Muscle layer of duodenum (tissue), 2 donors: ENCODE measurements at regions not wholly inside any gene's neighbourhood (a gene's known extent, or its start where the extent isn't known, plus 50 kb on each side); places are given as distances from the start of the nearest gene placed in this dataset.
A peak's percentile ranks its signal among the peaks of the same experiment; 100 is the strongest.

Experiments
- H3K27ac ChIP-seq: one replicate; pipeline ENCODE4 v1.7.0; 2013; ENCODE audit warnings: mild to moderate bottlenecking, low read length
- H3K27me3 ChIP-seq: one replicate; pipeline ENCODE4 v1.7.0; 2013; ENCODE audit warnings: low read depth, mild to moderate bottlenecking, control low read depth, low read length
- H3K36me3 ChIP-seq, 2 donors: one replicate each; pipeline ENCODE4 v1.7.0; 2013; ENCODE audit warnings: low read length in 2 of 2, control low read depth in 1 of 2, mild to moderate bottlenecking in 1 of 2; ENCODE audit not compliant: insufficient read depth in 2 of 2, control insufficient read depth in 1 of 2
- H3K4me1 ChIP-seq, 2 donors: one replicate each; pipeline ENCODE4 v1.7.0; 2013; ENCODE audit warnings: low read length in 2 of 2, mild to moderate bottlenecking in 2 of 2, control low read depth in 1 of 2, moderate library complexity in 1 of 2; ENCODE audit not compliant: insufficient read depth in 2 of 2, control insufficient read depth in 1 of 2
- H3K4me3 ChIP-seq, 2 donors: one replicate each; pipeline ENCODE4 v1.7.0; 2013; ENCODE audit warnings: low read length in 2 of 2, low read depth in 1 of 2, mild to moderate bottlenecking in 1 of 2
- H3K9me3 ChIP-seq, 2 donors: one replicate each; pipeline ENCODE4 v1.7.0; 2013; ENCODE audit warnings: low read length in 2 of 2, control low read depth in 1 of 2, mild to moderate bottlenecking in 1 of 2; ENCODE audit not compliant: control insufficient read depth in 1 of 2
- donor health status: healthy.

GRCh38 chr18:45231617-45232016 is 383.7 kb upstream of the SLC14A2 start:
- no peaks in the 10 kb centered on the region for H3K9me3 ChIP-seq
- no peak overlapping the region for H3K4me3 ChIP-seq
- H3K27me3 ChIP-seq: no peaks in the 10 kb centered on the region
- no peak overlapping the region for H3K27ac ChIP-seq
- no peaks in the 10 kb centered on the region for H3K36me3 ChIP-seq
- H3K4me1 ChIP-seq: no peaks in the 10 kb centered on the region

- H3K4me1 ChIP-seq: no peaks in the 10 kb centered on the region
- H3K36me3 ChIP-seq: no peaks in the 10 kb centered on the region
- no peaks in the 10 kb centered on the region for H3K27me3 ChIP-seq
Measured at GRCh38 chr18:45232061-45232460, 383.2 kb upstream of the SLC14A2 start.

GRCh38 chr18:45236676-45237075 is 378.6 kb upstream of the SLC14A2 start:
- no peak overlapping the region for H3K27ac ChIP-seq
- no peaks in the 10 kb centered on the region for H3K36me3 ChIP-seq
- H3K4me1 ChIP-seq: no peaks in the 10 kb centered on the region
- no peak overlapping the region for H3K4me3 ChIP-seq
- H3K9me3 ChIP-seq: no peaks in the 10 kb centered on the region
- H3K27me3 ChIP-seq: no peaks in the 10 kb centered on the region

More at GRCh38 chr18:45232061-45232460, 383.2 kb upstream of the SLC14A2 start:
- Histone ChIP-seq H3K4me3 (no peak overlapping the region), H3K9me3 (no peaks in the 10 kb centered on the region), H3K27ac (no peak overlapping the region)

GRCh38 chr18:45237343-45238098 is 377.8 kb upstream of the SLC14A2 start:
- Histone ChIP-seq H3K36me3 (no peaks in the 10 kb centered on the region), H3K9me3 (no peaks in the 10 kb centered on the region), H3K27ac (no peak overlapping the region), H3K27me3 (no peaks in the 10 kb centered on the region), H3K4me3 (no peak overlapping the region), H3K4me1 (no peaks in the 10 kb centered on the region)

- peaks cover 0 to 4% of the 10 kb centered on the region in 2 donors for H3K4me1 ChIP-seq
- H3K27ac ChIP-seq: no peak overlapping the region
- no peak overlapping the region for H3K4me3 ChIP-seq
- no peaks in the 10 kb centered on the region for H3K27me3 ChIP-seq
- H3K9me3 ChIP-seq: no peaks in the 10 kb centered on the region
- no peaks in the 10 kb centered on the region for H3K36me3 ChIP-seq
Measured at GRCh38 chr18:45241271-45241670, 374.0 kb upstream of the SLC14A2 start.

- Histone ChIP-seq H3K27me3 (no peaks in the 10 kb centered on the region), H3K9me3 (no peaks in the 10 kb centered on the region), H3K4me3 (no peak overlapping the region), H3K36me3 (no peaks in the 10 kb centered on the region), H3K4me1 (peaks cover 0 to 4% of the 10 kb centered on the region in 2 donors), H3K27ac (no peak overlapping the region)
Measured at GRCh38 chr18:45241982-45242565, 373.2 kb upstream of the SLC14A2 start.

- no peak overlapping the region for H3K27ac ChIP-seq
- H3K36me3 ChIP-seq: no peaks in the 10 kb centered on the region
- H3K27me3 ChIP-seq: no peaks in the 10 kb centered on the region
- no peaks in the 10 kb centered on the region for H3K9me3 ChIP-seq
- H3K4me1 ChIP-seq: peaks cover 4% of the 10 kb centered on the region in 2 donors
- no peak overlapping the region for H3K4me3 ChIP-seq
Measured at GRCh38 chr18:45243340-45244110, 371.8 kb upstream of the SLC14A2 start.

- Histone ChIP-seq H3K27me3 (no peaks in the 10 kb centered on the region), H3K4me1 (peaks cover 4% of the 10 kb centered on the region in 2 donors), H3K4me3 (no peak overlapping the region), H3K9me3 (no peaks in the 10 kb centered on the region), H3K36me3 (no peaks in the 10 kb centered on the region), H3K27ac (no peak overlapping the region)
Measured at GRCh38 chr18:45245091-45245511, 370.2 kb upstream of the SLC14A2 start.

GRCh38 chr18:45248240-45248903 is 366.9 kb upstream of the SLC14A2 start:
- Histone ChIP-seq H3K27me3 (no peaks in the 10 kb centered on the region), H3K27ac (peak overlapping the region; percentile 64), H3K4me3 (no peak overlapping the region), H3K36me3 (no peaks in the 10 kb centered on the region), H3K4me1 (peaks cover 0 to 4% of the 10 kb centered on the region in 2 donors), H3K9me3 (no peaks in the 10 kb centered on the region)

- Histone ChIP-seq H3K9me3 (no peaks in the 10 kb centered on the region), H3K27ac (peak overlapping the region; percentile 64), H3K4me1 (peaks cover 0 to 4% of the 10 kb centered on the region in 2 donors), H3K27me3 (no peaks in the 10 kb centered on the region), H3K36me3 (no peaks in the 10 kb centered on the region), H3K4me3 (no peak overlapping the region)
Measured at GRCh38 chr18:45249246-45249661, 366.0 kb upstream of the SLC14A2 start.

GRCh38 chr18:45250479-45250878 is 364.8 kb upstream of the SLC14A2 start:
- Histone ChIP-seq H3K27ac (peak overlapping the region; percentile 32), H3K36me3 (no peaks in the 10 kb centered on the region), H3K4me3 (no peak overlapping the region), H3K9me3 (no peaks in the 10 kb centered on the region), H3K27me3 (no peaks in the 10 kb centered on the region), H3K4me1 (peaks cover 0 to 4% of the 10 kb centered on the region in 2 donors)
